HG03196 (cell line): ENCODE measurements at regions not wholly inside any gene's neighbourhood (a gene's known extent, or its start where the extent isn't known, plus 50 kb on each side); places are given as distances from the start of the nearest gene placed in this dataset.

Experiments
- ATAC-seq: cut with Tn5 transposase; IDR thresholded peaks from one replicate; pipeline ENCODE4 v1.9.1; 2021; ENCODE audit not compliant: unreplicated experiment

DNA sequence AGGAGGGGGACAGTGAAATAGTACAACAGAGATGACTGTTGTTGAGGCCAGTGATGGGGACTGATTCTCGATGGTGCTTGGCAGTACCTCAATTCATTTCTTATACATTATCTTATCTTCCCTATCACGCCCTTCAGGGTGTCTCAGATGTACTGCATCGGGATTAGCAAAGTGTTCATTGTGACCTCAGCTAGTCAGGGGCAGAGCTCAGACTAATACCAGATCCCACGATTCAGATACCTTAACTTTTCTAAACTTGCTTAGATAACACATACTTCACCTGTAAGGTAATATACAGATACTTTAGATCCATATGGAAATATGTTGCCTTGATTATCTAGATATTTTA is 720.6 kb downstream of the EFNB2 start:
- ATAC-seq, result no peak

DNA sequence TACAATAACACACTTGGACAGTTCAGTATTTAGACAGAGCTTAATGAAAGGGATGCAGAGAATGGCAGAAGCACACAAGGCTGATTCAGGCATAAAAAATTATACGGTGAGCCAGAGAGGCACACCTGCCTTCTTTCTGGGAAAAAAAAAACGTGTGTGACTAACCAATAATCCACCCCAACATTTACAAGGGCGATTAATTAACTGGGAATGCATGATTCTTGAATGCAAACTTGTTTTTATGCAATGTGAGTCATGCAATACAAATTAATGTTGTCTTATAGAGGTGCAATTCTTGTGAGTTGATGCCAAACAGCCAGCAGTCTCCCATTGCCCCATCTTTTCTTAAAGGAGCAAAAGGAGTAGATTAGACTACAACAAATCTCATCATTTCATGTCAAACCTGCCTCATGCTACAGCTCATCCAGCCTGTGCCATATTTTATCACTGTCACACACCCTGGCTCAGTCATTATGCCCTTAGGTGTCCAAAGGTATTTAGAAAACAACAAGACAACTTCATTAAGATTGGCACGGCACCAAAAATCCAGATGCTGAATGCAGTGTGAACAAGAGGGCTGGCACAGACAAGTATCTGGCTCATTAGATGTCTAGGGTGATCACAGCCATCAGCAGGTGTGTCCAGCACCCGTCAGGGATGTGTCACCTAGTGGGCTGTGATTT is 721.1 kb downstream of the EFNB2 start:
- no peak for ATAC-seq

DNA sequence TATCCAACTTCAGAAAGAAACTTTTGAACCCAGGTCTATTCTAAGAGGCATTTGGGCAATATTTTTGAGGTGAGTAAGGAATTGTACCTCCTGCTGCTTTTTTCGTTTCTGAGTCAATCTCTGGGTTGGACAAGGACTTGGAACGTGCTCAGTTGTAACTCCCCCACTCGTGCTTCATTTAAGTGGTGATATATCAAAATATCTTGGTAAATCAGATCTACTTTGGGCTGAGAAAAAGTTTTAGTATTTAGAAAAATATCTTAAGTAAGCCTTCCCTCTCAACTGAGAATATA is 728.9 kb downstream of the EFNB2 start:
- no peak for ATAC-seq

DNA sequence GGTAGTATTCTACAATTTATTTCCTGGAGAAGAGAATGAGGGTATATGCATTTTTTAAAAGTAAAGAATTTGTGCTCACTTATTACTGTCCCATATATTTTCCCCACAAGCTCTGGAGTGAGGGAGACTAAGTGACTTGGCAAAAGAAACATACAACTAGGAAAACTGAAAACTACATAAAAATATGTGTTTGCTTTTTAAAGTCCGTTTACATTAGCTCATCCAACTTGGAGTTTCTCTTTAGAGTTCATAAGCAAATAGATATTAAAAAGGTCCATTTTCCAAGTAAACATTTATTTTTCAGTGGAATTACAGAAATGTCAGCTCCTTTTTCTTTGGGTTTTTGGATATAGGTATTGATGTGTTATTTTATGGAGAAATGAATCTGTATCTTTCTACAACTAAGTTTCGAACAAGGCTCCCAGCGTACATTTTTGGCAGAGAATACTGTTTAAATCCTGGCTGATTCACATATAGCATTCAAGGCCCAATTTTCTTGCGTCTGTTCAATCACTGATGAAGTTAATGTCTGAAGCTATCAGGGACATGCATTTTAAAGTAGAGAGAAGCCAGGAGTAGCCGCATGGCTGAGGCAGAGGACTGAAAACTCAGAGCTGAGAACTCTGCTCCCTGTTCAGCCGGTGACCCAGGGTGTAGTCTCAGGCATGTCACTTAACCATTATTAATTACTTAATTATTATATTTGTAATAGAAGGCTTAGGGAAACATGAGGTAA is 729.4 kb downstream of the EFNB2 start:
- ATAC-seq, result no peak

DNA sequence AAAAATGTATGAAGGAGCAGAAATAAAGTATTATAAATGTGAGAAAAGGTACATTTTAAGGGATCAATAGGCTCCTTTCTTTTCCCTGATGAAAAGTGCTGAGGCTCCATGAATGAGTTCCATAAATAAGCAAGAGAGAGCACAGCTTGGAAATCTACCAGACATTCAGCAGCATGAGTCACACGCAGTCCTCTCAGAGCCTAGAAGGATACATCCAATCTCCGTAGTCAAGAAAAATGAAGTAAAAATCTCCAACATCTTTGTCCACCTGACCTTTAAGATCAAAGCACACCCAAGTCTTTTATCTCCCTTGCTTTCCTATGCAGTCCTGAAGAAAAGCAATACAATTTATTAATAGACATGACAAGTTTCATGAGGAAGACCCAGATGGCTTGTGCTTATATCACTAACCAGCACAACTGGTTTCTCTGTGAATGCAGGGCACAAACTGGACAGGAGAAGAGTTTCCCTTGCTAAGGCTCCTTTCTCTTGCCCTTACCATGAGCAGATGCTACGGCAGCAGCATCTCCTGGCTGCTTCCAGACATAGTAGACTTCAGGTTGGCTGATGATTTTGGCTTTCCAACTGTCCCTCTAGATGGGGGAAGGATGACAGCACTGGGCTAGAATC is 730.8 kb downstream of the EFNB2 start:
- no peak for ATAC-seq

DNA sequence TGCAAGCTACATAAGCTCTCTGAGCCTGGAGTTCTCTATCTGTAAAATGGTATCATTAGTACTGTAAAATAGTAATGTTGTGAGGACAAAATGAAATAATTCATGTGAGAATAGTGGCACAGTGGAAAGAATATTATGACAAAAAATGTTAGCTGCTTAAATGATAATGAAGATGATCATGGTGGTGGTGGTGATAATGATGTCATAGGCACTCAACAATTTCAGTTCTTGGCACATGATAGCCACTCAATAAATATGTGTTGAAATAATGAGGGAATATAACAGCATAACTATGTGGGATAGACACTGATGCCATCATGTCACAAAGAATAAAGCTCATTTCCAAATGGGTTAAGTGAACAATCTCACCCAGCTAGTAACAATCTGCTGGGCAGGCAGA is 736.3 kb downstream of the EFNB2 start:
- ATAC-seq, result no peak

DNA sequence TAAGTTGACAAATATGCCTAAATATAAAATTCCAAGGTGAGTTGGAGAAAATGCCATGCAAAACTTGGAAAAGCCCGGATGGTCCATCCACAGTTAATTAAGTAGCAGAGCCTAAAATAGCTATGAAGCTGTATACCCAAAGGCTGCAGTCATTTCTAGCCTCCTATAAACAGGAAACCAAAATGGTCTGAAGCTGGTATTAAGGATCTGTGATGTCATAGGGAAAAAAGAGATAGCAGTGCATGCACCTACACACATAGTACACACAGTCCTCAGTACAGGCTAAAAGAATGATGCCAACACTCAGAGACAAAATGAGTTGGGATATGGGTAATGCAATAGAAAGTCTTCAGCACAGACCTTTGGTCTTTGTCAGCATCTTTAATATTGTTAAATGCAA is 736.9 kb downstream of the EFNB2 start:
- ATAC-seq, result no peak

DNA sequence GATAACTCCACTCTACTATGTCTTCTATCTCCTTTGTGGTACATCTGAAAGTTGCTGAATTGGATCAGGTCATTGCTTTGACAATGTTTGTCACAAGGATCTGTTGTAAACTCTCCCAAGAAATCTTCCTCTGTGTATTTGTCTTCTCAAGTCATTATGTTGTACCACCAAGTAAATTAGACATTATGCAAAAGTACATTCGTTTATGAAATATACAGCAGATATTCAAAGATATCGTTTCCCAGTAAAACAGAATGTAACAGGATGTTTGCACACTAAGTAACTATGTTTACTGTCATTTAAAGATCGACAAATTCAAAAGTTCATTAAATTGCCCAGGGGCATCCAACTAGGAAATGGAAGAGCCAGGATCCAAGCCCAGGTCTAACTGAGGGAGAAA is 739.4 kb downstream of the EFNB2 start:
- no peak for ATAC-seq

DNA sequence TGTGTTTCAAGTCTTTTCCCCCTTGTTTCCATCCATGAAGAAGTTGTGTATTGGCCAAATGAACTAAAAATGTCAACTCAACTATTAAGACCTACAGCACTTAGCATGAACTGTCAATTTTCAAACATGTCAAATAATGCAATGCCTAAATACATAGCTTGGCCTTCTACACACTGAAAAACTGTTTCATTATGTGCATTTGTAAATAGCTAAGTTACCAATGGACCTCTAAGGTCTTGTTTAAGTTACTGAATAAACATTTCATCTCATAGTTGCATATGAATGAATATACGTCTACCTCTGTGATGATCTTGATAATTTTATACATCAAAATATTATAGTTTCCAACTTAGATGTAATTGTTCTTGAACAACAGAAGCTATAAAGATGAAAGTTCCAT is 744.5 kb downstream of the EFNB2 start:
- no peak for ATAC-seq

DNA sequence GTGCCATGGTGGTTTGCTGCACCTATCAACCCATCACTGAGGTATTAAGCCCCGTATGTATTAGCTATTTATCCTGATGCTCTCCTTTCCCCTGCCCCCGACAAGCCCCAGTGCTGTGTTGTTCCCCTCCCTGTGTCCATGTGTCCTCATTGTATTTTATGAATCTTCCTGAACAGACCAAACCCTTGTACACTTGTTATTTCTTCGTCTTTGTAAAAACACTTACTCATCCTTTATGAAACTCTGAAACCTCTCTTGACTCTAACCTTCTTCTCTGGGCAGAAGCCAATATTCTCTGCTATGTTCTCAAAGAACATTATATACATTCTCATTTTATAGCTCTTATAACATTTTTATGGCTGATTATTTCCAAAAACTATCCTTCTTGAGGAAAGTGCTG is 746.9 kb downstream of the EFNB2 start:
- ATAC-seq, result no peak

DNA sequence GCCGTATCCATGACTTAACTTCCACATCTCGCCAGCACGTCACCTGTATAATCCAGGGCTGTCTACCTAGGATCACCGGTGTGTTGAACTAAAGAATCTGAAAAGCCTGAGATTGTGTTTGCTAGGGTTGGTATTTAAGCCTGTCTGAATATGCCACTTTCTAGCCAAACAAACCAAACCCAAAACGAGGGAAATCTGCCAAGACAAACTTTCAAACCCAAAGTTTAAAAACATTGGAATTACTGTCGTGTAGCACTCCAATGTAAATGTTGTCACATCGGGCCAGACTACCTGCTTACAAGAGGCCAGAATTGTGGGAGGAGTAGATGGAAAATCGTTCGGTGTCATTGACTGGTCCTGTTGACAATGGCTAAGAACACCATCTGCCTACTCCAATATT is 747.8 kb downstream of the EFNB2 start:
- no peak for ATAC-seq

DNA sequence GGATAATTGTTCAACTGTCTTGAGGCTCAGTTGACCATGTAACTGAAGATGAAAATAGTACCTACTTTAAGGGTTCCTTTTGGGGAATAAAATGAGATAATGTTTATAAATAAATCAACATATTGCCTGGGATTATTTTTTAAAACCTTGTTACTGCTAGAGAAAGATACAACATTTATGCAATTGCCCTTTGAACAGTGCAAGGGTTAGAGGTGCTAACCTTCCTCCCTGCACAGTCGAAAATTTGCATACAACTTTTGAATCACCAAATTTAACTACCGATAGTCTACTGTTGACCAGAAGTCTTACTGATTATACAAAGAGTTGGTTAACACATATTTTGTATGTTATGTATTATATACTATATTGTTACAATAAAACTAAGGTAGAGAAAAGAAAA is 750.0 kb downstream of the EFNB2 start:
- no peak for ATAC-seq

DNA sequence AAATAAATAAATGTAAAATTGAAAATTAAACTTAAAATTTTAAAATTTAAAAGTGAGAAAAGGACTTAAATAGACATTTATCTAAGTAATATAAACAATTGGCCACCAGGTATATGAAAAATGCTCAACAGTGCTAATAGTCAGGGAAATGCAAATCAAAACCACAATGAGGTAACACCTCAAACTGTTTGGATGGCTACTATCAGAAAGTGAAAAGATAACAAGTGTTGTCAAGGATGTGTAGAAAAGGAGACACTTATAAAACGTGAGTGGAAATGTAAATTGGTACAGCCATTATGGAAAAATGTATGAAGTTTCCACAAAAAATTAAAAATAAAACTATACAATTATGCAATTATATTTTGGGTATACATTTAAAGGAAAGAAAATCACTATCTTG is 752.2 kb downstream of the EFNB2 start:
- ATAC-seq, result no peak

DNA sequence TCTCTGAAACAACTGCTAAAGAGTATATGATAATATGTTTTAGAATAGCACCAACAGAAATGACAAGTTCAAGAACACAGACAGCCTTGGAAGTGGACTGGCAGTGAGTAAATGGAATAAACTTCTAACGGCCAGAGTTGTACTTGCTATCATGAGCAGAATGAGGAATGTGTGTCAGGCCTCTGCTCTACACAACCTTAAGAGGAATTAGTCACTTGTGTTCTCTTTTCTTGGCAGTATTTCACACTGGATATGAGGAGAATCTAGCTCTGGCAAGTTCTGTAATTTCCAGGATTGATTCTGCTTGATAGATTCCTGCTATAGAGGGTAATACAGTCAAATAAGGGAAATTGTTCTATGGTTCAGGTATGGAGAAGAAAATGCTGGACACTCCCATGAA is 757.3 kb downstream of the EFNB2 start:
- ATAC-seq, result no peak

DNA sequence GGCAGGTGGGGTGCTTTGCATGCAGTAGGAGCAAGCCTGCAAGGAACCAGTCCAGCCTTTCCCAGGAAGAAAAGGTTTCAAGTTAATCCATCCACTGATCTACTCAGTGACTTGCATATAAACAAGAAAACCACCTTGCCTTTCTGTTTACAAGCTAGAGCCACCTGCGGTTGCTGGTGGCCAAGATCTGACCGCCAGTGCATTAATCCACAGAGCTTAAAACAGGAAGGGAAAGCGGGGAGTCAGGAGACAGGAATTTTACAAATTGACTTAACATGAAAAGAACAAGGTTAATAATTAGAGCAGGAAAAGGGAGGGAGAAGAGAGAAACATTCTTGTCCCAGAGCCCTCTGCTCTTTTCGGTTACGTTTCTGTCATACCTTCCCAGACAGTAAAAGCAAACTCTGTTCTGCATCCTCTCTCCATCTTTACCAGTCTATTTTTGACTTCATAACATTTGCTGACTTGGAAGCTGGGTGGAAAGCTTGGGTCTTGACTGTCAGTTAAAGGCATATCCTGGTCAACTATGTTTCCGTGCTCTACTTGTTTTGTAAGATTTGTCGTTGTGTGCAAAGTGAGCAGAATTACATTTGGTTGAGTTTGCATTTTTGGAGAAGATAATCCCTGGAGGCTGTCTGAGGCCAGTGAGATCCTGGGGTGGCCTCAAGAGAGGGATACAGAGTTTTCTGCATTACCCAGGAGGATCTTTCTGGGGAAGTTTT is 760.6 kb downstream of the EFNB2 start:
- no peak for ATAC-seq

DNA sequence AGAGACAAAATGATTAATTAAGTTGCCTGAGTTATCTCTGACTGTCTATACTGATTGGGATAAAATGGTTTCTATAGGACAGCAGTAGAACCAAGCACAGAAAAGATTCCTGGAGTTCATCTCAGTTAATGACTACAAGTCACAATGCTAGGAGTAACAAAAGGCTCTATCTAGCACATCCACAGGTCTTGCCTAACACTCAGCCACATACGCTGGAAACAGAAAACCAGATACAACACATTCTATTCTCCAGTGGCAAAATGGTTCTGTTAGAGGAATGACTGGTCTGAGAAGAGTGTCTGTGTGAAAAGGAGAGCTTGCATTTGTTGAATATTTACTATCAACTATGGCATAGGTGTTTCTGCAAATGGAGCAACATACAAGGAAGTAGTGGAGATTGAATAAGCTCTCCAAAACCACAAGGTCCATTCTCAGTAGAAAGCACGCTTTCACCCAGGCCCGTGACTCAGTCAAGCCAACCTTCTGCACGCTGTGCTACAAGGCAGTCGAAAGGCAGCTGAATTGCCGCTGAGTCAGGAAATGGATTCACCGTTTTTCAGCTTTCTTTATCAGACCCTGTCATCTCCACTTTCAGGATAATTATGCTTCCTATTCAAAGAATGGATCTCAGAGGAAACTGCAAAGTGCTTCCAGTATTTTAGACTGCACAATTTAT is 761.5 kb downstream of the EFNB2 start:
- ATAC-seq, result no peak

DNA sequence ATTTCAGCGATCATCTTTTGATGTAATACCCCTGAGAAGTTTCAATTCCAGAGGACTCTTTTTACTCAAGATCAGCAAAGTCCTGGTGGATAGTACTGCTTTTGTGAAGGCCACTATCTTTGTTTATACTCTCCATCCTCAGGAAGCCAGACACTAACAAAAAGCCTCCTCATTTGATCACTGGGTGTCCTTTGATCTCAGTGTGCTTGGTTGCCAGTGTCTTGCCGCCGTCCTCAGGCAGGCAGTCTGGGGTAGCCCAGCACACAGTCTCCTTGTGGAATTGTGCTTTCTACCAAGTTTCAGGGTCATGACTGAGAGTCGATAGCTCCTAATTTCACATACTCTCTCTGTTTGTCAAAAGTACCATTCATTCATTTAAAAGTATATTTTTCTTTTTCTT is 762.2 kb downstream of the EFNB2 start:
- no peak for ATAC-seq

DNA sequence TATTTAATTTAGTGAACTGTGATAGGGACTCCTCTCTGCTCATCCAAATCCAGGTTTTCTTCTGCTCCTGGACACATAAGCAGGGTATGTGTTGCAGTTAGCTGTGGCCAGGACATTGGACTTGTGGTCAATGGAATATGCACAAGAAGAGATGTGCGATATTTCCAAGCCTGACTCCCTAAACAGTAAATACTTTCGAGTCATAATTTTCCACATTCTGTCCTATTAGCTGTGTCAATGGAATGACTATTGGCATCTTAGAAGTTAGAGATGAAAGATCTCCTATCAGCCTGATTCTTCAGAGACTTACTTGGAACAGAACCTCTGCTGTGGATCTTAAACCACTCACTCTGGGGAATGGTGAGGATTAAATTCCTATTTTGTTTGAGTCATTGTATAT is 771.0 kb downstream of the EFNB2 start:
- no peak for ATAC-seq

DNA sequence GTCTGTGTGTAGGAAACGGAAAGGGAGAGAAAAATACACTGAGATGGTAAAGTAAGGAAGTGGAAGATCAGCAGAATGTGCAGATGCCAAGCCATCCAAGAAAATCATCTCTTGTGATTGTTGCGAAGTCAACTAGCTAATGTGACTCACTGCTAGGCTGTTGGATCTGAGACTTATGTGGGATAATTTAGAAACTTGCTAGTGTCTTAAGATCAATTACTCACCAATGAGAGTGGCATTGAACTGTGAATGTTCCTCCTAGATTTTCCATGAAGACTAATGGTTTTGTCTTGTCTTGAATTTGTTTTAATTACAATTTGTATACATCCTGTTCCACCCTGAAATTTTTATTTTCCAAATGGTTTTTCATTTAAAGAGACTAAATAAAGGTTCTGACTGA is 771.6 kb downstream of the EFNB2 start:
- ATAC-seq, result no peak

DNA sequence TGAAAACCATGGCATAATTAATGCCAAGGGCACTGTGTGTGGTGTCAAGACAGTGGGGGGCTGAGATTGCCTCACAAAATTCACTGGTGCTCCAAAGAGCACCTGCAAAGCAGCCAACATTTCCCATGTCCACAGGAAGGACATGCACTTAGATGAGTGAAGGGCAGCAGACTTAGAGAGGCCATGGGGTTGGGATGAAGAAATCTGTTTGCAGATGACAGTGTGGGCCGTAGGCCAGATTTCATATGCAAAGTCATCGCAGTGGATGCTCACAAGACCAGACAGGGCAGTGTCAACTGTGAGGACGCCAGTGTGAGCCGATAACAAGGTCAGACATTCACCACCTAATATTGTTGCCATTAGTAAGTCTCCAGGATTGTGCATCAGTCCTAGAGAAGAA is 773.4 kb downstream of the EFNB2 start:
- no peak for ATAC-seq
